ENCODE measurements at regions not wholly inside any gene's neighbourhood (a gene's known extent, or its start where the extent isn't known, plus 50 kb on each side); places are given as distances from the start of the nearest gene placed in this dataset.
A peak's percentile ranks its signal among the peaks of the same experiment; 100 is the strongest.

GRCh38 chr12:59186451-59186850, 266.1 kb upstream of the LRIG3 start:
- no peak overlapping the region for H3K4me3 ChIP-seq (ENCODE audit: low read depth, low read length)
- TF ChIP-seq CTCF (conservative IDR thresholded peaks at IDR 0.05; ENCODE audit: low read depth, low read length): no peak
- DNase-seq (ENCODE audit: low read depth): no peak

- no peak overlapping the region for H3K4me3 ChIP-seq (ENCODE audit: low read depth, low read length)
- TF ChIP-seq CTCF (conservative IDR thresholded peaks at IDR 0.05; ENCODE audit: low read depth, low read length): no peak
- DNase-seq (ENCODE audit: low read depth): no peak
Observed at GRCh38 chr12:59185295-59185694, 265.0 kb upstream of the LRIG3 start.

GRCh38 chr12:59182658-59183455, 262.6 kb upstream of the LRIG3 start:
- no peak overlapping the region for H3K4me3 ChIP-seq (ENCODE audit: low read depth, low read length)
- no peak for TF ChIP-seq CTCF (conservative IDR thresholded peaks at IDR 0.05; ENCODE audit: low read depth, low read length)
- no peak for DNase-seq (ENCODE audit: low read depth)

- DNase-seq (ENCODE audit: low read depth): no peak
- TF ChIP-seq CTCF (conservative IDR thresholded peaks at IDR 0.05; ENCODE audit: low read depth, low read length): no peak
- H3K4me3 ChIP-seq (ENCODE audit: low read depth, low read length): no peak overlapping the region
Observed at GRCh38 chr12:59182191-59182590, 261.9 kb upstream of the LRIG3 start.

- H3K4me3 ChIP-seq (ENCODE audit: low read depth, low read length): no peak overlapping the region
- DNase-seq (ENCODE audit: low read depth): no peak
- no peak for TF ChIP-seq CTCF (conservative IDR thresholded peaks at IDR 0.05; ENCODE audit: low read depth, low read length)
Observed at GRCh38 chr12:59181196-59181777, 261.0 kb upstream of the LRIG3 start.

- TF ChIP-seq CTCF (conservative IDR thresholded peaks at IDR 0.05; ENCODE audit: low read depth, low read length): no peak
- no peak for DNase-seq (ENCODE audit: low read depth)
Observed at GRCh38 chr12:59179231-59179630, 258.9 kb upstream of the LRIG3 start.

GRCh38 chr12:59173695-59174094, 253.4 kb upstream of the LRIG3 start:
- no peak overlapping the region for H3K4me3 ChIP-seq (ENCODE audit: low read depth, low read length)
- DNase-seq (ENCODE audit: low read depth): no peak
- peak; percentile 21 for TF ChIP-seq CTCF (conservative IDR thresholded peaks at IDR 0.05; ENCODE audit: low read depth, low read length)

More at GRCh38 chr12:59179231-59179630, 258.9 kb upstream of the LRIG3 start:
- H3K4me3 ChIP-seq (ENCODE audit: low read depth, low read length): no peak overlapping the region

Measured in epithelial cell of proximal tubule (primary cell).